ENCODE measurements at regions not wholly inside any gene's neighbourhood (a gene's known extent, or its start where the extent isn't known, plus 50 kb on each side); places are given as distances from the start of the nearest gene placed in this dataset.

DNA sequence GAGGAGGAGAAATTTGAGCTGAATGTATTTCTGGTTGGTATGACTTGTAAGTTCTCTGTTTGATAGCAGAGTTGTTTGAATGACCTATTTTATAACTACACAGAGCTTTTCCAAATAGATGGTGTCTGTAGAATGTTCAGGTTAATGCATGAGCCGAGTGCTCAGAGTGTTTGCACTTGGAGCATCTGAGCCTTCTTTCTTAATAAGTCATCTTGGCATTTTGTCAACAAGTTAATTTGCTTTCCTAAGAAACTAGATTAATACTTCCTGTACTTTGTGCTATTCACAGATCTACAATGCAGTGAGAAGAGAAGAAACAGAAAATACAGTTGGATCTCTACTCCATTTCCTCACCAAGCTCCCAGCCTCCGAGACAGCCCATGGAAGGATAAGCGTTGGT is 138.2 kb downstream of the PLCE1 start:
- TF ChIP-seq, protein P1, sequence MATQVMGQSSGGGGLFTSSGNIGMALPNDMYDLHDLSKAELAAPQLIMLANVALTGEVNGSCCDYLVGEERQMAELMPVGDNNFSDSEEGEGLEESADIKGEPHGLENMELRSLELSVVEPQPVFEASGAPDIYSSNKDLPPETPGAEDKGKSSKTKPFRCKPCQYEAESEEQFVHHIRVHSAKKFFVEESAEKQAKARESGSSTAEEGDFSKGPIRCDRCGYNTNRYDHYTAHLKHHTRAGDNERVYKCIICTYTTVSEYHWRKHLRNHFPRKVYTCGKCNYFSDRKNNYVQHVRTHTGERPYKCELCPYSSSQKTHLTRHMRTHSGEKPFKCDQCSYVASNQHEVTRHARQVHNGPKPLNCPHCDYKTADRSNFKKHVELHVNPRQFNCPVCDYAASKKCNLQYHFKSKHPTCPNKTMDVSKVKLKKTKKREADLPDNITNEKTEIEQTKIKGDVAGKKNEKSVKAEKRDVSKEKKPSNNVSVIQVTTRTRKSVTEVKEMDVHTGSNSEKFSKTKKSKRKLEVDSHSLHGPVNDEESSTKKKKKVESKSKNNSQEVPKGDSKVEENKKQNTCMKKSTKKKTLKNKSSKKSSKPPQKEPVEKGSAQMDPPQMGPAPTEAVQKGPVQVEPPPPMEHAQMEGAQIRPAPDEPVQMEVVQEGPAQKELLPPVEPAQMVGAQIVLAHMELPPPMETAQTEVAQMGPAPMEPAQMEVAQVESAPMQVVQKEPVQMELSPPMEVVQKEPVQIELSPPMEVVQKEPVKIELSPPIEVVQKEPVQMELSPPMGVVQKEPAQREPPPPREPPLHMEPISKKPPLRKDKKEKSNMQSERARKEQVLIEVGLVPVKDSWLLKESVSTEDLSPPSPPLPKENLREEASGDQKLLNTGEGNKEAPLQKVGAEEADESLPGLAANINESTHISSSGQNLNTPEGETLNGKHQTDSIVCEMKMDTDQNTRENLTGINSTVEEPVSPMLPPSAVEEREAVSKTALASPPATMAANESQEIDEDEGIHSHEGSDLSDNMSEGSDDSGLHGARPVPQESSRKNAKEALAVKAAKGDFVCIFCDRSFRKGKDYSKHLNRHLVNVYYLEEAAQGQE (IDR thresholded peaks at IDR 0.05; ENCODE audit: unreplicated experiment) = no peak
- TF ChIP-seq POLR2AphosphoS5 (IDR thresholded peaks at IDR 0.05; ENCODE audit: low read depth) (no peak), CREB1 (CRISPR knock-in tag; IDR thresholded peaks at IDR 0.05; ENCODE audit: low read depth) (no peak)

Data from GM23338 (cell line).